SK-N-MC (cell line): ENCODE measurements at regions not wholly inside any gene's neighbourhood (a gene's known extent, or its start where the extent isn't known, plus 50 kb on each side); places are given as distances from the start of the nearest gene placed in this dataset.

Source experiments
- EZH2 ChIP-seq: fragments of 200-600 bp; sonication (generic); IDR thresholded peaks from one replicate; pipeline ENCODE4 v1.6.1; 2017; ENCODE audit warnings: antibody characterized with exemption
- FOXP2 ChIP-seq: optimal IDR thresholded peaks from 2 replicates; pipeline ENCODE3; 2011; ENCODE audit warnings: mild to moderate bottlenecking, moderate library complexity; ENCODE audit not compliant: insufficient read depth; ENCODE audit errors: extremely low read length, control extremely low read depth
- POLR2AphosphoS5 ChIP-seq: IDR thresholded peaks from 2 replicates; pipeline ENCODE4 v1.6.1; 2012; ENCODE audit warnings: mild to moderate bottlenecking, low read depth, low read length, borderline replicate concordance

DNA sequence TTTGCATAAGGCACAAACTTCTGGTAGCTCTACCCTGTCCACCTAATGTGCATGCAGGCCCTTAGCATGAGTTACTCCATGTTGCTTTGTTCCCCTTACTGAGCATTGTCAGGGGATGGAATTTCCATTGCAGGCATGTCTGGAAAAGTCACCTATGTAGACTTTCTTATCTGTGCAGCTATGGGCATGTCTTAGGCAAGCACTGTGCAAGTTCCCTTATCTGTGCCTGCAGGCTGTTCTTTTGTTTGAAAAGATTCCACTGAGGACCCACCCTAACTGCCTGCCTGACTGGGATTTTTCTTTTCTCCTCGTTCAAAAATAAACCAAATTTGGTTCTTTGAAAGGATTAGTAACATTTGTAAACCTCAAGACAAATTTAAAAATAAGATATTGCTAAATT lies 587.0 kb downstream of the CDH18 start:
- TF ChIP-seq POLR2AphosphoS5 = no peak
- no peak for TF ChIP-seq EZH2
- TF ChIP-seq FOXP2 = no peak
